HG02763 (cell line): ENCODE measurements at regions not wholly inside any gene's neighbourhood (a gene's known extent, or its start where the extent isn't known, plus 50 kb on each side); places are given as distances from the start of the nearest gene placed in this dataset.
"Not testable (repeated sequence)": the region's sequence is repeated elsewhere in the genome, so short reads cannot be mapped to it uniquely, and the experiment has no call there.

Experiments used
- ATAC-seq: cut with Tn5 transposase; IDR thresholded peaks from one replicate; pipeline ENCODE4 v1.9.1; 2021; ENCODE audit warnings: mild to moderate bottlenecking, moderate library complexity; ENCODE audit not compliant: unreplicated experiment

DNA sequence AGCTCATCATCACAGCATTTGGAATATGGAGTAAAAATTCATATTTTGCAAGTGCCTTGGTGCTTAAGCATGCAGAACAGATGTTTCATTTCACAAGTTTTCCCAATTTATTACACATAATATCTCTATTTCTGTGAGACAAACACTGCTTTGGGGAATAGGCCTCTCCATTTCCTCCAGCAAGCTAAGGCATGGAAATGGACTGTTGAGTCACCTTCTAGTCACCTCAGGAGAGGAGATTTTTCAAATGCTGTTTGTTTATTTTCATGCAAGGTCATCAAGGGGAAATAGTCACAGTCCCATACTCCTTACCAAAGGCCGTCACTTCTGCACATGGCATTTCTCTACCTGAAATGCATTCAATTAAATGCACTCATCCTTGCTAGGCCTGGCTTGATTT, 57.4 kb upstream of the NUTM2D start:
- ATAC-seq: not testable (repeated sequence)

DNA sequence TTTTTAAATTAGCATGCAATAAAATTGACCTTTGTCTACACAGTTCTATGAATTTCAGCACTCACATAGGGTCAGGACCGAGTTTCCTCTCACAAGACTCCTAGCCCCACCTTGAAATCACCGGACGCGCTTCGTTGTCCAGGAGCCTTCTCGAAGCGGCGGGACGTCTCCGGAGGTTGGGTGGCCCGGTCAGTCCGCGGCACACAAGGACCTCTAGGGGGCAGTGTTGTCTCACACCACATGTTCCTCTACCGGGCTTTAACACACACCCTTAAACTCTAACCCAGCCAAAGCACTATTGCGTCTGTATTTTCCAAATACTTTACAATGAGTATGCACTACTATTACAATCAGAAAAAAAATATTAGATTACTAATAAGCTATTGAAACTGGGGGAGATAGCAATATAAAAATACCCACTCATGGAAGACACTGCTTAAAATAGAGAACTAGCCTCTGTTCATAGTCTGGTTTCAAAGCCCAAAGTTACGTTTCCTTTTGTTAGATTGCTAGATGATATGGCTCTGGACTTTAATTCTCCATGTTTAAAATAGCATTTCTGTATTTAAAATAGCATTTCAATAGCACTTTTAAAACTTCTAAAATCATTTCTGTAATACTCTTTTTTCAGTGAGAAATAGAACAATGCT, 56.0 kb upstream of the NUTM2D start:
- peak; percentile 88 for ATAC-seq

DNA sequence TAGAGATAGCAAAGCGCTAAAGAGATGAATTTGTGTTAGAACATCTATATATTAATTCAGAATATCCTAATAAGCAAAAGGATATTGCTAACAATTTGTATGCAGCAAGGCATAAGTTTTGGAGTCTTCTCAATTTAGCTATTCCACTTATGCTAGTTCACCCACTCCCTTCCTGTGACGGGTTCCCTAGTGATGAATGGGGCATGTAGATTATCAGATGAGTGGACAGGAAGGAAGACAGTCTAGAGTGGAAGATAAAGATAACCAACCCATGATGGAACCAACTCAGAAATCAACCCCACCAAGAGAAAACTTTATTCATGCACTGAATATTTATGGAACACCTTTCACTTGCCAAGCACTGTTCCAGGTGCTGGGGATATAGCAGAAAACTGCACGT, 55.4 kb upstream of the NUTM2D start:
- not testable (repeated sequence) for ATAC-seq

DNA sequence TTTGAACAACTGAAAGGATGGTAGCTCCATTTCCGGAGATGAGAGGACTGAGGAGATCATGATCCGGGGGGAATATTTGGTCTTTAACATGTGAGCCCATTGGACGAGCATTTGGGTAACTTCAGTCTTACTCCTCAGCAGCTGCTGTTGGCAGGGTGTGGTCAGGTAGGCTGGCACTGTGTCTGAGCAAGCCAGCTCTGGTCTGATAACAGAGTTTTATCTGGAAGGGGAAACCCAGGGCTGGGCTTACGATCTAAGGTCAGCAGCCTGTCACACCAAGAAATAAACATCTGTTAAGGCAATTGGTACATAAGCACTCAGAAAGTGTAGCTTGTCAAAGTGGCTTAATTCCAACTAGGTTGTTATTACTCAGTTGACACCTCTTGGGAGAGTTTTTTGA, 53.8 kb upstream of the NUTM2D start:
- ATAC-seq: not testable (repeated sequence)

DNA sequence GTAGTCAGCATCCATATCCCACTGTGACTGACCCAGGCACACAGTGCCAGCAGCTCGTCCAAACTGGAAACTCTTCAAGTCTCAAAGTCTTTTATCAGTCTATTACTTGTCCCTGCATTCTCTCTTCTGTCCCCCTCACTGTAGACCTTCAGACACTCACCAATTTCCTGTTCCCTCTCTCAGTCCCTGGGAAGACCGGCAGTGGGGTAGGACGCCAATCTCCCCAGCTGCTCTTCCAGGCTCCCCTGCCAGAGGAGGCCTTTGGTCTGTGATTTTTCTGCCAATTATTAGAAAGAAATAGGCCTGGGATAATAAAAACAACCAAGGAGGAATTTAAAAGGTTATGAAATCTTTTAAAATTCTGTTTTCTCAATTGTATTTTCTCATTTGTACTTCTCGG, 50.9 kb upstream of the NUTM2D start:
- ATAC-seq: not testable (repeated sequence)
